GM19023 (cell line): ENCODE measurements at regions not wholly inside any gene's neighbourhood (a gene's known extent, or its start where the extent isn't known, plus 50 kb on each side); places are given as distances from the start of the nearest gene placed in this dataset.

ENCODE experiments used
- ATAC-seq: cut with Tn5 transposase; IDR thresholded peaks from one replicate; pipeline ENCODE4 v1.9.1; 2021; ENCODE audit warnings: mild to moderate bottlenecking, moderate library complexity; ENCODE audit not compliant: unreplicated experiment

- no peak for ATAC-seq
These were observed 271.3 kb upstream of the TOPAZ1 start for GRCh38 chr3:43970351-43970750.

- no peak for ATAC-seq
These were observed 270.8 kb upstream of the TOPAZ1 start for GRCh38 chr3:43970920-43971319.

- ATAC-seq: no peak
These were observed 270.2 kb upstream of the TOPAZ1 start for GRCh38 chr3:43971486-43971885.

- no peak for ATAC-seq
These were observed 263.0 kb upstream of the TOPAZ1 start for GRCh38 chr3:43978708-43979107.

- ATAC-seq: no peak
These were observed 262.0 kb upstream of the TOPAZ1 start for GRCh38 chr3:43979645-43980044.

GRCh38 chr3:43994657-43995546 is 246.8 kb upstream of the TOPAZ1 start:
- ATAC-seq: no peak

GRCh38 chr3:43995547-43996378 is 245.9 kb upstream of the TOPAZ1 start:
- no peak for ATAC-seq

GRCh38 chr3:43996379-43997301 is 245.0 kb upstream of the TOPAZ1 start:
- ATAC-seq: no peak

GRCh38 chr3:43997316-43997715 is 244.4 kb upstream of the TOPAZ1 start:
- ATAC-seq: no peak

GRCh38 chr3:43997788-43998369 is 243.8 kb upstream of the TOPAZ1 start:
- no peak for ATAC-seq

GRCh38 chr3:43998370-43998835 is 243.3 kb upstream of the TOPAZ1 start:
- ATAC-seq: no peak

GRCh38 chr3:43998836-43999727 is 242.6 kb upstream of the TOPAZ1 start:
- ATAC-seq: peak; percentile 42

- no peak for ATAC-seq
These were observed 241.9 kb upstream of the TOPAZ1 start for GRCh38 chr3:43999728-44000319.

- no peak for ATAC-seq
These were observed 241.1 kb upstream of the TOPAZ1 start for GRCh38 chr3:44000586-44000985.

GRCh38 chr3:44001072-44001471 is 240.6 kb upstream of the TOPAZ1 start:
- ATAC-seq: no peak

- ATAC-seq: no peak
These were observed 237.9 kb upstream of the TOPAZ1 start for GRCh38 chr3:44003801-44004200.

- no peak for ATAC-seq
These were observed 230.0 kb upstream of the TOPAZ1 start for GRCh38 chr3:44011680-44012079.

- no peak for ATAC-seq
These were observed 229.4 kb upstream of the TOPAZ1 start for GRCh38 chr3:44012160-44012899.
